ENCODE measurements at regions not wholly inside any gene's neighbourhood (a gene's known extent, or its start where the extent isn't known, plus 50 kb on each side); places are given as distances from the start of the nearest gene placed in this dataset.

- peaks cover 0 to 37% (median 5%) of the 10 kb centered on the region in 7 donors for H3K9me3 Mint-ChIP-seq
- no peaks in the 10 kb centered on the region for H3K36me3 ChIP-seq (ENCODE audit: control insufficient read depth, insufficient read depth, low read length)
Measured at GRCh38 chr2:49801898-49802450, 647.7 kb upstream of the FSHR start.

GRCh38 chr2:49798570-49798969 is 644.3 kb upstream of the FSHR start:
- no peak overlapping the region for H3K27ac Mint-ChIP-seq
- no peak overlapping the region for H3K4me3 Mint-ChIP-seq
- Histone ChIP-seq H3K36me3 (ENCODE audit: control insufficient read depth, insufficient read depth, low read length) (no peaks in the 10 kb centered on the region), H3K27ac (ENCODE audit: insufficient read depth, low read length, poor library complexity, severe bottlenecking) (no peak overlapping the region), H3K9me3 (ENCODE audit: control insufficient read depth in 2 of 2, low read length in 2 of 2) (no peaks in the 10 kb centered on the region), H3K4me3 (ENCODE audit: low read depth, low read length) (no peak overlapping the region), H3K4me1 (ENCODE audit: control insufficient read depth, insufficient read depth, low read length, poor library complexity, severe bottlenecking) (no peaks in the 10 kb centered on the region), H3K27me3 (ENCODE audit: control insufficient read depth, insufficient read depth, low read length) (no peaks in the 10 kb centered on the region)
- H3K4me1 Mint-ChIP-seq, result no peaks in the 10 kb centered on the region
- ATAC-seq (ENCODE audit: low read depth in 2 of 2) (no peak), DNase-seq (no peak)
- peaks cover 0 to 29% (median 7%) of the 10 kb centered on the region in 7 donors for H3K9me3 Mint-ChIP-seq
- no peaks in the 10 kb centered on the region for H3K36me3 Mint-ChIP-seq
- no peaks in the 10 kb centered on the region for H3K27me3 Mint-ChIP-seq

More at GRCh38 chr2:49801898-49802450, 647.7 kb upstream of the FSHR start:
- DNase-seq (no peak), ATAC-seq (ENCODE audit: low read depth in 2 of 2) (no peak)
- Mint-ChIP-seq H3K36me3 (no peaks in the 10 kb centered on the region), H3K4me1 (no peaks in the 10 kb centered on the region), H3K27me3 (no peaks in the 10 kb centered on the region), H3K4me3 (peak overlapping the region in 1 of 4 donors; percentile 70), H3K27ac (no peak overlapping the region)
- Histone ChIP-seq H3K9me3 (ENCODE audit: control insufficient read depth in 2 of 2, low read length in 2 of 2) (no peaks in the 10 kb centered on the region), H3K27ac (ENCODE audit: insufficient read depth, low read length, poor library complexity, severe bottlenecking) (no peak overlapping the region), H3K4me3 (ENCODE audit: low read depth, low read length) (no peak overlapping the region), H3K4me1 (ENCODE audit: control insufficient read depth, insufficient read depth, low read length, poor library complexity, severe bottlenecking) (no peaks in the 10 kb centered on the region), H3K27me3 (ENCODE audit: control insufficient read depth, insufficient read depth, low read length) (no peaks in the 10 kb centered on the region)

DNA sequence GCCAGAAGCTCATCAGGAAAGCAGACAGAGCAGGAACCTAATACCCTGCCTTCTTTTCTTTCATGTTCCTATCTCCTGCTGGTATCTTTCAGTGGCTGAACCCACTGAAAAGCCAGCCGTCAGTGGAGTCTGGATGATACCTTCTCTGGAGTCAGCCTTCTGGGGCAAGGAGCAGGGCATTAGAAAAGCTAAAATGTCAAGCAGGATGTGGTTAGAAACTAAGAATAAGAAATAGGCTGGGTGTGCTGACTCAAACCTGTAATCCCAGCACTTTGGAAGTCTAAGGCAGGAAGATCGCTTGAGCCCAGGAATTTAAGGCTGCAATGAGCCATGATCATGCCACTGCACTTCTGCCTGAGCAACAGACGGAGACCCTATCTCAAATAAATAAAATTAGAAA is 642.0 kb upstream of the FSHR start:
- DNase-seq (no peak), ATAC-seq (ENCODE audit: low read depth in 2 of 2) (no peak)
- Histone ChIP-seq H3K27me3 (ENCODE audit: control insufficient read depth, insufficient read depth, low read length) (no peaks in the 10 kb centered on the region), H3K27ac (ENCODE audit: insufficient read depth, low read length, poor library complexity, severe bottlenecking) (no peak overlapping the region), H3K4me1 (ENCODE audit: control insufficient read depth, insufficient read depth, low read length, poor library complexity, severe bottlenecking) (no peaks in the 10 kb centered on the region), H3K4me3 (ENCODE audit: low read depth, low read length) (no peak overlapping the region), H3K9me3 (ENCODE audit: control insufficient read depth in 2 of 2, low read length in 2 of 2) (no peaks in the 10 kb centered on the region), H3K36me3 (ENCODE audit: control insufficient read depth, insufficient read depth, low read length) (no peaks in the 10 kb centered on the region)
- H3K36me3 Mint-ChIP-seq, result no peaks in the 10 kb centered on the region
- H3K27me3 Mint-ChIP-seq, result no peaks in the 10 kb centered on the region
- peaks cover 4 to 18% (median 9%) of the 10 kb centered on the region in 7 donors for H3K9me3 Mint-ChIP-seq
- no peak overlapping the region for H3K27ac Mint-ChIP-seq
- no peak overlapping the region for H3K4me3 Mint-ChIP-seq
- H3K4me1 Mint-ChIP-seq, result no peaks in the 10 kb centered on the region

- H3K27me3 ChIP-seq (ENCODE audit: control insufficient read depth, insufficient read depth, low read length), result no peaks in the 10 kb centered on the region
- no peaks in the 10 kb centered on the region for H3K4me1 ChIP-seq (ENCODE audit: control insufficient read depth, insufficient read depth, low read length, poor library complexity, severe bottlenecking)
- no peaks in the 10 kb centered on the region for H3K36me3 ChIP-seq (ENCODE audit: control insufficient read depth, insufficient read depth, low read length)
- ATAC-seq (ENCODE audit: low read depth in 2 of 2) (no peak), DNase-seq (no peak)
- H3K27ac ChIP-seq (ENCODE audit: insufficient read depth, low read length, poor library complexity, severe bottlenecking), result no peak overlapping the region
- Mint-ChIP-seq H3K36me3 (no peaks in the 10 kb centered on the region), H3K27ac (no peak overlapping the region), H3K4me1 (no peaks in the 10 kb centered on the region), H3K9me3 (peaks cover 3 to 16% (median 6%) of the 10 kb centered on the region in 7 donors), H3K4me3 (no peak overlapping the region), H3K27me3 (no peaks in the 10 kb centered on the region)
- no peaks in the 10 kb centered on the region for H3K9me3 ChIP-seq (ENCODE audit: control insufficient read depth in 2 of 2, low read length in 2 of 2)
- H3K4me3 ChIP-seq (ENCODE audit: low read depth, low read length), result no peak overlapping the region
Measured at GRCh38 chr2:49794396-49794795, 640.1 kb upstream of the FSHR start.

- ATAC-seq (ENCODE audit: low read depth in 2 of 2), result no peak
Measured at GRCh38 chr2:49788300-49788699, 634.0 kb upstream of the FSHR start.

DNA sequence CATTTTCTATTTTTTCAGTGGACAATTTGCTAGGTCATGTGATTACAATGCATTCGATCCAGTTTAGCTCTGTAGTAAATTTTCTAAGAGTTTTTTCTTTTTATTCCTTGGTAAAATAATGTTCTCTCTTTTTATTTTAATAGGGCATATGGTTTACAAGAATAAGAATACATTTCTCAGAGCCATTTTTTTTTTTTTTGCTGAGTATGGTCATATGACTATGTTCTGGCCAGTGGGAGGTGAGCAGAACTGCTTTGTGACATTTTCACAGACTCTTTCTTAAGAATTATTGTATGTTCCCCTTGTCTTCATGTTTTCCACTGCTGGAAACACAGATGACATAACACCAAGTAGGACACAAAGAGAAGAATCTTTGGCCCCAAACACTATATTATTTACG is 626.6 kb upstream of the FSHR start:
- no peak for DNase-seq
- Histone ChIP-seq H3K4me1 (ENCODE audit: control insufficient read depth, insufficient read depth, low read length, poor library complexity, severe bottlenecking) (no peaks in the 10 kb centered on the region), H3K27ac (ENCODE audit: insufficient read depth, low read length, poor library complexity, severe bottlenecking) (no peak overlapping the region), H3K4me3 (ENCODE audit: low read depth, low read length) (no peak overlapping the region), H3K9me3 (ENCODE audit: control insufficient read depth in 2 of 2, low read length in 2 of 2) (no peaks in the 10 kb centered on the region), H3K36me3 (ENCODE audit: control insufficient read depth, insufficient read depth, low read length) (no peaks in the 10 kb centered on the region), H3K27me3 (ENCODE audit: control insufficient read depth, insufficient read depth, low read length) (no peaks in the 10 kb centered on the region)
- H3K27ac Mint-ChIP-seq, result no peak overlapping the region
- no peaks in the 10 kb centered on the region for H3K36me3 Mint-ChIP-seq
- peaks cover 0 to 28% (median 6%) of the 10 kb centered on the region in 7 donors for H3K9me3 Mint-ChIP-seq
- no peak for ATAC-seq (ENCODE audit: low read depth in 2 of 2)
- no peaks in the 10 kb centered on the region for H3K27me3 Mint-ChIP-seq
- no peaks in the 10 kb centered on the region for H3K4me1 Mint-ChIP-seq
- H3K4me3 Mint-ChIP-seq, result no peak overlapping the region

More at GRCh38 chr2:49788300-49788699, 634.0 kb upstream of the FSHR start:
- Mint-ChIP-seq H3K27me3 (peaks cover 6% of the 10 kb centered on the region), H3K4me3 (no peak overlapping the region), H3K36me3 (no peaks in the 10 kb centered on the region), H3K9me3 (peaks cover 0 to 27% (median 6%) of the 10 kb centered on the region in 7 donors), H3K4me1 (no peaks in the 10 kb centered on the region), H3K27ac (no peak overlapping the region)
- Histone ChIP-seq H3K9me3 (ENCODE audit: control insufficient read depth in 2 of 2, low read length in 2 of 2) (no peaks in the 10 kb centered on the region), H3K36me3 (ENCODE audit: control insufficient read depth, insufficient read depth, low read length) (no peaks in the 10 kb centered on the region), H3K27ac (ENCODE audit: insufficient read depth, low read length, poor library complexity, severe bottlenecking) (no peak overlapping the region), H3K4me3 (ENCODE audit: low read depth, low read length) (no peak overlapping the region), H3K4me1 (ENCODE audit: control insufficient read depth, insufficient read depth, low read length, poor library complexity, severe bottlenecking) (no peaks in the 10 kb centered on the region), H3K27me3 (ENCODE audit: control insufficient read depth, insufficient read depth, low read length) (no peaks in the 10 kb centered on the region)
- DNase-seq, result no peak

- no peak overlapping the region for H3K27ac Mint-ChIP-seq
- H3K4me3 ChIP-seq (ENCODE audit: low read depth, low read length), result no peak overlapping the region
- DNase-seq (no peak), ATAC-seq (ENCODE audit: low read depth in 2 of 2) (no peak)
- H3K27me3 Mint-ChIP-seq, result no peaks in the 10 kb centered on the region
- H3K36me3 ChIP-seq (ENCODE audit: control insufficient read depth, insufficient read depth, low read length), result no peaks in the 10 kb centered on the region
- no peak overlapping the region for H3K27ac ChIP-seq (ENCODE audit: insufficient read depth, low read length, poor library complexity, severe bottlenecking)
- no peaks in the 10 kb centered on the region for H3K27me3 ChIP-seq (ENCODE audit: control insufficient read depth, insufficient read depth, low read length)
- H3K9me3 Mint-ChIP-seq, result peaks cover 0 to 7% (median 3%) of the 10 kb centered on the region in 7 donors
- H3K9me3 ChIP-seq (ENCODE audit: control insufficient read depth in 2 of 2, low read length in 2 of 2), result no peaks in the 10 kb centered on the region
- no peaks in the 10 kb centered on the region for H3K4me1 Mint-ChIP-seq
- no peak overlapping the region for H3K4me3 Mint-ChIP-seq
- H3K4me1 ChIP-seq (ENCODE audit: control insufficient read depth, insufficient read depth, low read length, poor library complexity, severe bottlenecking), result no peaks in the 10 kb centered on the region
- no peaks in the 10 kb centered on the region for H3K36me3 Mint-ChIP-seq
Measured at GRCh38 chr2:49772299-49772970, 618.1 kb upstream of the FSHR start.

GRCh38 chr2:49770919-49771318 is 616.6 kb upstream of the FSHR start:
- Histone ChIP-seq H3K4me3 (ENCODE audit: low read depth, low read length) (no peak overlapping the region), H3K27ac (ENCODE audit: insufficient read depth, low read length, poor library complexity, severe bottlenecking) (no peak overlapping the region), H3K4me1 (ENCODE audit: control insufficient read depth, insufficient read depth, low read length, poor library complexity, severe bottlenecking) (no peaks in the 10 kb centered on the region), H3K9me3 (ENCODE audit: control insufficient read depth in 2 of 2, low read length in 2 of 2) (no peaks in the 10 kb centered on the region), H3K36me3 (ENCODE audit: control insufficient read depth, insufficient read depth, low read length) (no peaks in the 10 kb centered on the region), H3K27me3 (ENCODE audit: control insufficient read depth, insufficient read depth, low read length) (no peaks in the 10 kb centered on the region)
- ATAC-seq (ENCODE audit: low read depth in 2 of 2), result no peak
- Mint-ChIP-seq H3K4me3 (no peak overlapping the region), H3K36me3 (no peaks in the 10 kb centered on the region), H3K9me3 (peaks cover 0 to 7% (median 3%) of the 10 kb centered on the region in 7 donors), H3K4me1 (no peaks in the 10 kb centered on the region), H3K27me3 (no peaks in the 10 kb centered on the region), H3K27ac (no peak overlapping the region)
- DNase-seq, result no peak
